ENCODE measurements at regions not wholly inside any gene's neighbourhood (a gene's known extent, or its start where the extent isn't known, plus 50 kb on each side); places are given as distances from the start of the nearest gene placed in this dataset.
"Not testable (repeated sequence)": the region's sequence is repeated elsewhere in the genome, so short reads cannot be mapped to it uniquely, and the experiment has no call there.

DNA sequence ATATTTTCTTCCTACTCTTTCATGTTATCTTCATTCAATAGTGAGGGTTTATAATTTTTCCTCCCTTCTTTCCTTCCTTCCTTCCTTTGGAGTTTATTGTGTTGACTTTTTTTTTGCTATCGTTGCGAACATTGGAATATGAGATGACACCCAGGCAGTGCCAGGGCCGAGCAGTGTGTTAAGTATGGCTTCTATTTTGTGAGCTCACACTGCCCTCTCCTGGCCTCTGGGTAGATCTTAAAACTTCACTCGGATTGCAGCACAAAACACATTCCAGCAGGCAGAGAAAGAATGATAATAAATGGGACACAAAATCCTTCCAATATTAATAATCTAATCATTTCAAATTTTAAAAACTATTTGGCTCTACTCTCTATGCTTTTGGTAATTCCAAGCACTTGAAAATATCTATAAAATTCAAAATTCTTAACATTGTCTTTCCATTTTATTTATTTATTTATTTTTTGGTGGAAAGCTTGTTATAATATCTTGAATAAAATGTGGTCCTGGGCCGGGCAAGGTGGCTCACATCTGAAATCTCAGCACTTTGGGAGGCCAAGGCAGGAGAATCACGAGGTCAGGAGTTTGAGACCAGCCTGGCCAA, 147.4 kb upstream of the OLIG3 start:
- Mint-ChIP-seq H3K27ac (no peak overlapping the region), H3K4me3 (no peak overlapping the region), H3K4me1 (no peaks in the 10 kb centered on the region), H3K36me3 (ENCODE audit: insufficient read depth in 1 of 3, low read depth in 3 of 3) (no peaks in the 10 kb centered on the region; a peak in 2 of 7 replicates), H3K27me3 (ENCODE audit: low read depth) (no peaks in the 10 kb centered on the region), H3K9me3 (no peaks in the 10 kb centered on the region)
- H2BK5ac ChIP-seq (ENCODE audit: insufficient read length, low read length) = no peak overlapping the region
- no peak overlapping the region for H3K56ac ChIP-seq (ENCODE audit: insufficient read length, low read depth, low read length)
- H3K18ac ChIP-seq (ENCODE audit: insufficient read length, low read depth, low read length) = no peak overlapping the region
- no peak overlapping the region for H2BK15ac ChIP-seq (ENCODE audit: low read depth, low read length)
- H3K9ac ChIP-seq (ENCODE audit: extremely low read depth, insufficient read length, low read length) = no peak overlapping the region
- H2BK20ac ChIP-seq (ENCODE audit: low read depth, low read length, poor library complexity, severe bottlenecking) = no peak overlapping the region
- no peaks in the 10 kb centered on the region for H3K79me1 ChIP-seq (ENCODE audit: insufficient read depth, low read depth, low read length, poor library complexity, severe bottlenecking)
- no peak overlapping the region for H2BK120ac ChIP-seq (ENCODE audit: low read depth, low read length, poor library complexity, severe bottlenecking)
- H3K27me3 ChIP-seq (ENCODE audit: insufficient read depth, low read length) = no peaks in the 10 kb centered on the region
- no peaks in the 10 kb centered on the region for H3K4me1 ChIP-seq (ENCODE audit: insufficient read depth, low read length)
- no peak overlapping the region for H4K91ac ChIP-seq (ENCODE audit: insufficient read length, low read depth, low read length)
- no peak overlapping the region for H4K8ac ChIP-seq (replicated peaks; ENCODE audit: insufficient read length, low read depth, low read length)
- no CpG with 5 or more reads among the region's 6 CpGs for WGBS (ENCODE audit: extremely low coverage, insufficient read length, low lambda C conversion rate)
- no peaks in the 10 kb centered on the region for H3K9me3 ChIP-seq (ENCODE audit: control insufficient read depth, low read depth, low read length)
- no peak overlapping the region for H2BK12ac ChIP-seq (ENCODE audit: insufficient read length, low read depth, low read length)
- no peak overlapping the region for H3K4me2 ChIP-seq (ENCODE audit: insufficient read depth, insufficient read length, low read length)
- peak; percentile 63 for DNase-seq
- no peak overlapping the region for H3K23ac ChIP-seq (ENCODE audit: insufficient read length, low read depth, low read length)
- no peaks in the 10 kb centered on the region for H4K20me1 ChIP-seq (ENCODE audit: control insufficient read depth, insufficient read depth, insufficient read length)
- no peak overlapping the region for H2AK5ac ChIP-seq (ENCODE audit: insufficient read length, low read length)
- no peaks in the 10 kb centered on the region for H3K79me2 ChIP-seq (ENCODE audit: insufficient read depth, low read length)
- H2AFZ ChIP-seq (ENCODE audit: low read length) = no peak overlapping the region
- no peaks in the 10 kb centered on the region for H3K23me2 ChIP-seq (ENCODE audit: insufficient read length, low read depth, low read length, poor library complexity, severe bottlenecking)
- H3K14ac ChIP-seq (ENCODE audit: insufficient read depth, low read length) = no peak overlapping the region
- no peak overlapping the region for H3K27ac ChIP-seq (ENCODE audit: insufficient read length, low read depth, low read length)
- H3T11ph ChIP-seq (ENCODE audit: low read length) = no peak overlapping the region
- no peak overlapping the region for H4K5ac ChIP-seq (ENCODE audit: insufficient read length, low read depth, low read length)
- TF ChIP-seq, protein P1, sequence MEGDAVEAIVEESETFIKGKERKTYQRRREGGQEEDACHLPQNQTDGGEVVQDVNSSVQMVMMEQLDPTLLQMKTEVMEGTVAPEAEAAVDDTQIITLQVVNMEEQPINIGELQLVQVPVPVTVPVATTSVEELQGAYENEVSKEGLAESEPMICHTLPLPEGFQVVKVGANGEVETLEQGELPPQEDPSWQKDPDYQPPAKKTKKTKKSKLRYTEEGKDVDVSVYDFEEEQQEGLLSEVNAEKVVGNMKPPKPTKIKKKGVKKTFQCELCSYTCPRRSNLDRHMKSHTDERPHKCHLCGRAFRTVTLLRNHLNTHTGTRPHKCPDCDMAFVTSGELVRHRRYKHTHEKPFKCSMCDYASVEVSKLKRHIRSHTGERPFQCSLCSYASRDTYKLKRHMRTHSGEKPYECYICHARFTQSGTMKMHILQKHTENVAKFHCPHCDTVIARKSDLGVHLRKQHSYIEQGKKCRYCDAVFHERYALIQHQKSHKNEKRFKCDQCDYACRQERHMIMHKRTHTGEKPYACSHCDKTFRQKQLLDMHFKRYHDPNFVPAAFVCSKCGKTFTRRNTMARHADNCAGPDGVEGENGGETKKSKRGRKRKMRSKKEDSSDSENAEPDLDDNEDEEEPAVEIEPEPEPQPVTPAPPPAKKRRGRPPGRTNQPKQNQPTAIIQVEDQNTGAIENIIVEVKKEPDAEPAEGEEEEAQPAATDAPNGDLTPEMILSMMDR (conservative IDR thresholded peaks at IDR 0.05) = peak; percentile 87
- H3K4ac ChIP-seq (ENCODE audit: low read depth, low read length) = no peak overlapping the region

DNA sequence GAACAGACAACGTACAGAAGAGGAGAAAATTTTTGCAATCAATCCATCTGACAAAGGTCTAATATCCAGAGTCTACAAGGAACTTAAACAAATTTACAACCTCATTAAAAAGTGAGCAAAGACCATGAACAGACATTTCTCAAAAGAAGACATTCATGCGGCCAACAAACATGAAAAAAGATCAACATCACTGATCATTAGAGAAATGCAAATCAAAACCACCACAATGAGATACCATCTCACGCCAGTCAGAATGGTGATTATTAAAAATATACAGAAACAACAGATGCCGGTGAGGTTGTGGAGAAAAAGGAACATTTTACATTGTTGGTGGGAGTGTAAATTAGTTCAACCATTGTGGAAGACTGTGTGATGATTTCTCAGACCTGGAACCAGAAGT, 149.0 kb upstream of the OLIG3 start:
- H3K9me3 ChIP-seq (ENCODE audit: control insufficient read depth, low read depth, low read length); H2BK15ac ChIP-seq (ENCODE audit: low read depth, low read length); H3K18ac ChIP-seq (ENCODE audit: insufficient read length, low read depth, low read length); H3K27ac ChIP-seq (ENCODE audit: insufficient read length, low read depth, low read length); H4K91ac ChIP-seq (ENCODE audit: insufficient read length, low read depth, low read length); H3K4me1 ChIP-seq (ENCODE audit: insufficient read depth, low read length); H3K4me2 ChIP-seq (ENCODE audit: insufficient read depth, insufficient read length, low read length); H3K4me3 Mint-ChIP-seq; H2BK5ac ChIP-seq (ENCODE audit: insufficient read length, low read length); H3K23me2 ChIP-seq (ENCODE audit: insufficient read length, low read depth, low read length, poor library complexity, severe bottlenecking); H2BK20ac ChIP-seq (ENCODE audit: low read depth, low read length, poor library complexity, severe bottlenecking); H3K27me3 ChIP-seq (ENCODE audit: insufficient read depth, low read length); H3K23ac ChIP-seq (ENCODE audit: insufficient read length, low read depth, low read length); H3K9me3 Mint-ChIP-seq; H4K20me1 ChIP-seq (ENCODE audit: control insufficient read depth, insufficient read depth, insufficient read length); H3K9ac ChIP-seq (ENCODE audit: extremely low read depth, insufficient read length, low read length); H3K4ac ChIP-seq (ENCODE audit: low read depth, low read length); H3K27me3 Mint-ChIP-seq (ENCODE audit: low read depth); H3K79me1 ChIP-seq (ENCODE audit: insufficient read depth, low read depth, low read length, poor library complexity, severe bottlenecking); H3T11ph ChIP-seq (ENCODE audit: low read length); DNase-seq; H2AFZ ChIP-seq (ENCODE audit: low read length); H3K56ac ChIP-seq (ENCODE audit: insufficient read length, low read depth, low read length); H3K4me1 Mint-ChIP-seq; H4K8ac ChIP-seq (replicated peaks; ENCODE audit: insufficient read length, low read depth, low read length); H3K27ac Mint-ChIP-seq; H3K36me3 Mint-ChIP-seq (ENCODE audit: insufficient read depth in 1 of 3, low read depth in 3 of 3); H3K14ac ChIP-seq (ENCODE audit: insufficient read depth, low read length); H2AK5ac ChIP-seq (ENCODE audit: insufficient read length, low read length); H2BK12ac ChIP-seq (ENCODE audit: insufficient read length, low read depth, low read length); H3K79me2 ChIP-seq (ENCODE audit: insufficient read depth, low read length); H4K5ac ChIP-seq (ENCODE audit: insufficient read length, low read depth, low read length); H2BK120ac ChIP-seq (ENCODE audit: low read depth, low read length, poor library complexity, severe bottlenecking): not testable (repeated sequence)
- no CpG with 5 or more reads among the region's 4 CpGs for WGBS (ENCODE audit: extremely low coverage, insufficient read length, low lambda C conversion rate)

All from H9 (cell line).